WTC11 (cell line): ENCODE measurements at regions not wholly inside any gene's neighbourhood (a gene's known extent, or its start where the extent isn't known, plus 50 kb on each side); places are given as distances from the start of the nearest gene placed in this dataset.

Experiments used
- ATAC-seq: fragments of 200-7000 bp; cut with Tn5 transposase; 2 replicates; pipeline ENCODE4 v1.10.0; 2021; ENCODE audit warnings: mild to moderate bottlenecking, moderate library complexity
- CTCF ChIA-PET: fragments of 300-600 bp; sonication (Branson Sonifier 250); formaldehyde crosslinking; loops from one replicate; lab custom pipeline; 2021; ENCODE audit warnings: antibody characterized with exemption; lab: Charles Lee
- POLR2A ChIA-PET: fragments of 350-600 bp; sonication (Branson Sonifier 250); formaldehyde crosslinking; loops from one replicate; lab custom pipeline; 2021; ENCODE audit warnings: antibody characterized with exemption; lab: Charles Lee
- DNase-seq: peaks from one replicate; pipeline ENCODE4 v3.0.0; 2021; ENCODE audit warnings: low spot score
- H3K27ac Mint-ChIP-seq: 2 replicates; pipeline ENCODE4 v1.8.0; 2021; ENCODE audit warnings: mixed read lengths
- H3K27me3 Mint-ChIP-seq: 2 replicates; pipeline ENCODE4 v1.8.0; 2021; ENCODE audit warnings: low read depth, mild to moderate bottlenecking, moderate library complexity, mixed read lengths
- H3K36me3 Mint-ChIP-seq: 2 replicates; pipeline ENCODE4 v1.8.0; 2021; ENCODE audit warnings: mixed read lengths
- H3K4me1 Mint-ChIP-seq: 2 replicates; pipeline ENCODE4 v1.8.0; 2022; ENCODE audit warnings: mixed read lengths
- H3K4me3 Mint-ChIP-seq: 2 replicates; pipeline ENCODE4 v1.8.0; 2021; ENCODE audit warnings: mild to moderate bottlenecking, moderate library complexity, mixed read lengths
- H3K9me3 Mint-ChIP-seq: 2 replicates; pipeline ENCODE4 v1.8.0; 2021; ENCODE audit warnings: mixed read lengths
- ATF6 ChIP-seq: sonication (generic); formaldehyde crosslinking; IDR thresholded peaks from 2 replicates; pipeline ENCODE4 v1.8.1; 2023; ENCODE audit warnings: mild to moderate bottlenecking, missing genetic modification reagents
- CBFB ChIP-seq: sonication (generic); formaldehyde crosslinking; IDR thresholded peaks from 2 replicates; pipeline ENCODE4 v1.8.1; 2022; ENCODE audit warnings: mild to moderate bottlenecking, low read depth, missing genetic modification reagents
- E2F1 ChIP-seq: sonication (generic); formaldehyde crosslinking; IDR thresholded peaks from 2 replicates; pipeline ENCODE4 v1.8.0; 2022; ENCODE audit warnings: mild to moderate bottlenecking, missing genetic modification reagents
- GTF2I ChIP-seq: fragments of 250-450 bp; sonication (Bioruptor Pico); conservative IDR thresholded peaks from 2 replicates; pipeline ENCODE4 v1.4.0; 2021; ENCODE audit warnings: mild to moderate bottlenecking
- HMGA2 ChIP-seq: fragments of 250-450 bp; sonication (Bioruptor Pico); IDR thresholded peaks from 2 replicates; pipeline ENCODE4 v1.4.0; 2021; ENCODE audit warnings: mild to moderate bottlenecking, moderate library complexity
- IRF2 ChIP-seq: sonication (generic); formaldehyde crosslinking; IDR thresholded peaks from 2 replicates; pipeline ENCODE4 v1.8.0; 2022; ENCODE audit warnings: low read depth, missing genetic modification reagents, borderline replicate concordance
- NR1H2 ChIP-seq: sonication (generic); formaldehyde crosslinking; IDR thresholded peaks from 2 replicates; pipeline ENCODE4 v1.9.0; 2021; ENCODE audit warnings: mild to moderate bottlenecking, moderate library complexity, missing genetic modification reagents
- NR3C1 ChIP-seq: sonication (generic); formaldehyde crosslinking; conservative IDR thresholded peaks from 2 replicates; pipeline ENCODE4 v1.8.1; 2023; ENCODE audit warnings: low read depth, mild to moderate bottlenecking, missing genetic modification reagents
- SMAD3 ChIP-seq: sonication (generic); formaldehyde crosslinking; IDR thresholded peaks from 2 replicates; pipeline ENCODE4 v1.8.0; 2022; ENCODE audit warnings: missing genetic modification reagents, mild to moderate bottlenecking, borderline replicate concordance
- USF1 ChIP-seq: sonication (generic); formaldehyde crosslinking; IDR thresholded peaks from 2 replicates; pipeline ENCODE4 v1.8.0; 2022; ENCODE audit warnings: mild to moderate bottlenecking, missing genetic modification reagents
- TF ChIP-seq, protein P1 (sequence below): sonication (generic); formaldehyde crosslinking; conservative IDR thresholded peaks from 2 replicates; pipeline ENCODE4 v1.8.1; 2023; ENCODE audit warnings: mild to moderate bottlenecking, low read depth, missing genetic modification reagents, moderate library complexity
- TF ChIP-seq, protein P2 (sequence below): fragments of 250-450 bp; sonication (Bioruptor Pico); IDR thresholded peaks from 2 replicates; pipeline ENCODE4 v1.9.0; 2021; ENCODE audit warnings: mild to moderate bottlenecking
- TF ChIP-seq, protein P3 (sequence below): sonication (generic); formaldehyde crosslinking; IDR thresholded peaks from 2 replicates; pipeline ENCODE4 v1.8.1; 2022; ENCODE audit warnings: mild to moderate bottlenecking, moderate library complexity, missing genetic modification reagents
- TF ChIP-seq, protein P4 (sequence below): sonication (generic); formaldehyde crosslinking; IDR thresholded peaks from 2 replicates; pipeline ENCODE4 v1.8.1; 2023; ENCODE audit warnings: mild to moderate bottlenecking, missing genetic modification reagents, borderline replicate concordance
- TF ChIP-seq, protein P5 (sequence below): sonication (generic); formaldehyde crosslinking; IDR thresholded peaks from 2 replicates; pipeline ENCODE4 v1.8.1; 2023; ENCODE audit warnings: mild to moderate bottlenecking, missing genetic modification reagents

DNA sequence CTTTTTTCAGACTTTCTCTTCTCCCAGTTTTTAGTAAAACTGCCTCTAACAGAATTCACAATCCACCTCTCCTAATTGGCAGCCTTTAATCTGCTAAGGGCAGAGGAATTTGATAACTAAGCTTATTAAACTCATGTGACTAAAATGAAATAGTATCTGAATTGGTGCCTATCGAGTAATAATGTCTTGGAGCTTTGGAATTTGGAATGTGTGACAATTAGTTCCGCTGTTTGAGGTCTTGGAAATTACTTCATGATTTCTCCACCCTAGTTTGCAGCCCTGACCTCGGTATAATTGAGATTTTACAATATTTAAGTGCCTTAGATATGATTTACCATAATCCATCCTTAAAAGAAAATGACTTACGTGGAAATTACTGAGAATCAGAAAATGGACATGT lies 190.4 kb upstream of the NEBL start:
- Mint-ChIP-seq H3K27ac (no peak overlapping the region), H3K4me1 (peaks cover 5% of the 10 kb centered on the region; the same call in 1 of the 2 replicates), H3K4me3 (no peak overlapping the region), H3K27me3 (no peaks in the 10 kb centered on the region), H3K36me3 (no peaks in the 10 kb centered on the region), H3K9me3 (no peaks in the 10 kb centered on the region)
- no peak for TF ChIP-seq NR1H2
- TF ChIP-seq, protein P1, sequence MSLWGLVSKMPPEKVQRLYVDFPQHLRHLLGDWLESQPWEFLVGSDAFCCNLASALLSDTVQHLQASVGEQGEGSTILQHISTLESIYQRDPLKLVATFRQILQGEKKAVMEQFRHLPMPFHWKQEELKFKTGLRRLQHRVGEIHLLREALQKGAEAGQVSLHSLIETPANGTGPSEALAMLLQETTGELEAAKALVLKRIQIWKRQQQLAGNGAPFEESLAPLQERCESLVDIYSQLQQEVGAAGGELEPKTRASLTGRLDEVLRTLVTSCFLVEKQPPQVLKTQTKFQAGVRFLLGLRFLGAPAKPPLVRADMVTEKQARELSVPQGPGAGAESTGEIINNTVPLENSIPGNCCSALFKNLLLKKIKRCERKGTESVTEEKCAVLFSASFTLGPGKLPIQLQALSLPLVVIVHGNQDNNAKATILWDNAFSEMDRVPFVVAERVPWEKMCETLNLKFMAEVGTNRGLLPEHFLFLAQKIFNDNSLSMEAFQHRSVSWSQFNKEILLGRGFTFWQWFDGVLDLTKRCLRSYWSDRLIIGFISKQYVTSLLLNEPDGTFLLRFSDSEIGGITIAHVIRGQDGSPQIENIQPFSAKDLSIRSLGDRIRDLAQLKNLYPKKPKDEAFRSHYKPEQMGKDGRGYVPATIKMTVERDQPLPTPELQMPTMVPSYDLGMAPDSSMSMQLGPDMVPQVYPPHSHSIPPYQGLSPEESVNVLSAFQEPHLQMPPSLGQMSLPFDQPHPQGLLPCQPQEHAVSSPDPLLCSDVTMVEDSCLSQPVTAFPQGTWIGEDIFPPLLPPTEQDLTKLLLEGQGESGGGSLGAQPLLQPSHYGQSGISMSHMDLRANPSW (CRISPR knock-in tag): no peak
- no peak for TF ChIP-seq IRF2 (CRISPR knock-in tag)
- TF ChIP-seq GTF2I: no peak
- TF ChIP-seq, protein P2, sequence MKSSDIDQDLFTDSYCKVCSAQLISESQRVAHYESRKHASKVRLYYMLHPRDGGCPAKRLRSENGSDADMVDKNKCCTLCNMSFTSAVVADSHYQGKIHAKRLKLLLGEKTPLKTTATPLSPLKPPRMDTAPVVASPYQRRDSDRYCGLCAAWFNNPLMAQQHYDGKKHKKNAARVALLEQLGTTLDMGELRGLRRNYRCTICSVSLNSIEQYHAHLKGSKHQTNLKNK: no peak
- TF ChIP-seq HMGA2 (CRISPR knock-in tag): no peak
- TF ChIP-seq NR3C1 (CRISPR knock-in tag): no peak
- TF ChIP-seq, protein P3, sequence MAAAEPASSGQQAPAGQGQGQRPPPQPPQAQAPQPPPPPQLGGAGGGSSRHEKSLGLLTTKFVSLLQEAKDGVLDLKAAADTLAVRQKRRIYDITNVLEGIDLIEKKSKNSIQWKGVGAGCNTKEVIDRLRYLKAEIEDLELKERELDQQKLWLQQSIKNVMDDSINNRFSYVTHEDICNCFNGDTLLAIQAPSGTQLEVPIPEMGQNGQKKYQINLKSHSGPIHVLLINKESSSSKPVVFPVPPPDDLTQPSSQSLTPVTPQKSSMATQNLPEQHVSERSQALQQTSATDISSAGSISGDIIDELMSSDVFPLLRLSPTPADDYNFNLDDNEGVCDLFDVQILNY (CRISPR knock-in tag): no peak
- TF ChIP-seq, protein P4, sequence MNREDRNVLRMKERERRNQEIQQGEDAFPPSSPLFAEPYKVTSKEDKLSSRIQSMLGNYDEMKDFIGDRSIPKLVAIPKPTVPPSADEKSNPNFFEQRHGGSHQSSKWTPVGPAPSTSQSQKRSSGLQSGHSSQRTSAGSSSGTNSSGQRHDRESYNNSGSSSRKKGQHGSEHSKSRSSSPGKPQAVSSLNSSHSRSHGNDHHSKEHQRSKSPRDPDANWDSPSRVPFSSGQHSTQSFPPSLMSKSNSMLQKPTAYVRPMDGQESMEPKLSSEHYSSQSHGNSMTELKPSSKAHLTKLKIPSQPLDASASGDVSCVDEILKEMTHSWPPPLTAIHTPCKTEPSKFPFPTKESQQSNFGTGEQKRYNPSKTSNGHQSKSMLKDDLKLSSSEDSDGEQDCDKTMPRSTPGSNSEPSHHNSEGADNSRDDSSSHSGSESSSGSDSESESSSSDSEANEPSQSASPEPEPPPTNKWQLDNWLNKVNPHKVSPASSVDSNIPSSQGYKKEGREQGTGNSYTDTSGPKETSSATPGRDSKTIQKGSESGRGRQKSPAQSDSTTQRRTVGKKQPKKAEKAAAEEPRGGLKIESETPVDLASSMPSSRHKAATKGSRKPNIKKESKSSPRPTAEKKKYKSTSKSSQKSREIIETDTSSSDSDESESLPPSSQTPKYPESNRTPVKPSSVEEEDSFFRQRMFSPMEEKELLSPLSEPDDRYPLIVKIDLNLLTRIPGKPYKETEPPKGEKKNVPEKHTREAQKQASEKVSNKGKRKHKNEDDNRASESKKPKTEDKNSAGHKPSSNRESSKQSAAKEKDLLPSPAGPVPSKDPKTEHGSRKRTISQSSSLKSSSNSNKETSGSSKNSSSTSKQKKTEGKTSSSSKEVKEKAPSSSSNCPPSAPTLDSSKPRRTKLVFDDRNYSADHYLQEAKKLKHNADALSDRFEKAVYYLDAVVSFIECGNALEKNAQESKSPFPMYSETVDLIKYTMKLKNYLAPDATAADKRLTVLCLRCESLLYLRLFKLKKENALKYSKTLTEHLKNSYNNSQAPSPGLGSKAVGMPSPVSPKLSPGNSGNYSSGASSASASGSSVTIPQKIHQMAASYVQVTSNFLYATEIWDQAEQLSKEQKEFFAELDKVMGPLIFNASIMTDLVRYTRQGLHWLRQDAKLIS (CRISPR knock-in tag): no peak
- TF ChIP-seq USF1 (CRISPR knock-in tag): no peak
- TF ChIP-seq, protein P5, sequence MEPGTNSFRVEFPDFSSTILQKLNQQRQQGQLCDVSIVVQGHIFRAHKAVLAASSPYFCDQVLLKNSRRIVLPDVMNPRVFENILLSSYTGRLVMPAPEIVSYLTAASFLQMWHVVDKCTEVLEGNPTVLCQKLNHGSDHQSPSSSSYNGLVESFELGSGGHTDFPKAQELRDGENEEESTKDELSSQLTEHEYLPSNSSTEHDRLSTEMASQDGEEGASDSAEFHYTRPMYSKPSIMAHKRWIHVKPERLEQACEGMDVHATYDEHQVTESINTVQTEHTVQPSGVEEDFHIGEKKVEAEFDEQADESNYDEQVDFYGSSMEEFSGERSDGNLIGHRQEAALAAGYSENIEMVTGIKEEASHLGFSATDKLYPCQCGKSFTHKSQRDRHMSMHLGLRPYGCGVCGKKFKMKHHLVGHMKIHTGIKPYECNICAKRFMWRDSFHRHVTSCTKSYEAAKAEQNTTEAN (CRISPR knock-in tag): no peak
- TF ChIP-seq ATF6 (CRISPR knock-in tag): no peak
- no peak for DNase-seq
- ChIA-PET POLR2A (no interaction called here), CTCF (no interaction called here)
- no peak for ATAC-seq

- no peak overlapping the region for H3K27ac Mint-ChIP-seq
- H3K27me3 Mint-ChIP-seq: no peaks in the 10 kb centered on the region
- ATAC-seq: no peak
- H3K4me1 Mint-ChIP-seq: no peaks in the 10 kb centered on the region
- CTCF ChIA-PET: no interaction called here
- POLR2A ChIA-PET: no interaction called here
- H3K4me3 Mint-ChIP-seq: no peak overlapping the region
- TF ChIP-seq SMAD3 (CRISPR knock-in tag): no peak
- TF ChIP-seq E2F1 (CRISPR knock-in tag): no peak
- no peak for TF ChIP-seq CBFB (CRISPR knock-in tag)
- H3K36me3 Mint-ChIP-seq: no peaks in the 10 kb centered on the region
- H3K9me3 Mint-ChIP-seq: no peaks in the 10 kb centered on the region
- DNase-seq: no peak
Measured at GRCh38 chr10:21084700-21085099, 187.6 kb upstream of the NEBL start.
